ENCODE measurements at regions not wholly inside any gene's neighbourhood (a gene's known extent, or its start where the extent isn't known, plus 50 kb on each side); places are given as distances from the start of the nearest gene placed in this dataset.

DNA sequence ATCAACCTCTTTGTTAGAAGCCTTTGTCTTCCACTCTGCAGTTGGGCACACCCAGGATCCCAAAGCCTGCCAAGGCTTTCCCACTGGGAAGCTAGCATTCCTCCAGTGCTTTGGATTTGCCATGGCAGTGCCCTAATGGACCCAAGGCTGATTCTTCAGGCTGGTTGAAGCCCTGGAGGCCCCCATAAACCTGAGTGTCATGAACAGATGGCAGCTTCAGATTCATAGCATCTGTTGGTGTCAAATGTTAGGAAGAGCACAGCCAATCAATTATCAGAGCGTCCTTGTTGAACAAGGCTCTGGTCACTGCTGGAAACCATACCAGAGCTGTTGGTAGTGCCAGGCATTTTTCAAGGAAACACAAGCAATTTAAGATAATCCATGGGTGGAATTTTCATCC lies 241.1 kb upstream of the KLF4 start:
- DNase-seq: peak; percentile 59

- no peak for DNase-seq
Observed at GRCh38 chr9:107727086-107727780, 237.7 kb upstream of the KLF4 start.

GRCh38 chr9:107723015-107723414 lies 233.4 kb upstream of the KLF4 start:
- no peak for DNase-seq

GRCh38 chr9:107721705-107722245 lies 232.2 kb upstream of the KLF4 start:
- DNase-seq: no peak

DNA sequence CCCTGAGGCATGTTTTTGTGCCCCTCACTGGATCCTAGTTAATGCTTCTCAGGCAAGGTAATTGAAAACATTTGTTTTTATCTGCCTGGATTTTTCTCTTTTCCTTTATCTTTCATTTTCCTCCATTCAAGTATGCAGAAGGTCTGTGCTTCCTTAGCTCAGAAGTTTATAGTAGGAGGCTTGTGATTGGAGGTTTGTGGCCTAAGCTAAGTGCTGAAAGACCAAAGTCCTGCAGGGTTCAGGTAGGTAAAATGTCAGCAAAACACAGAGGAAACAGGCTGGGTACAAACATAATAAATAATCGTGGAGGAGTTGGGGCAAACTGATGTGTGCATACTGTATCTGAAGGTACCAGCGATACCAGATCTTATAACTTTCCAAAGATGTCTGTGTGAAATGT lies 230.9 kb upstream of the KLF4 start:
- DNase-seq: no peak

DNA sequence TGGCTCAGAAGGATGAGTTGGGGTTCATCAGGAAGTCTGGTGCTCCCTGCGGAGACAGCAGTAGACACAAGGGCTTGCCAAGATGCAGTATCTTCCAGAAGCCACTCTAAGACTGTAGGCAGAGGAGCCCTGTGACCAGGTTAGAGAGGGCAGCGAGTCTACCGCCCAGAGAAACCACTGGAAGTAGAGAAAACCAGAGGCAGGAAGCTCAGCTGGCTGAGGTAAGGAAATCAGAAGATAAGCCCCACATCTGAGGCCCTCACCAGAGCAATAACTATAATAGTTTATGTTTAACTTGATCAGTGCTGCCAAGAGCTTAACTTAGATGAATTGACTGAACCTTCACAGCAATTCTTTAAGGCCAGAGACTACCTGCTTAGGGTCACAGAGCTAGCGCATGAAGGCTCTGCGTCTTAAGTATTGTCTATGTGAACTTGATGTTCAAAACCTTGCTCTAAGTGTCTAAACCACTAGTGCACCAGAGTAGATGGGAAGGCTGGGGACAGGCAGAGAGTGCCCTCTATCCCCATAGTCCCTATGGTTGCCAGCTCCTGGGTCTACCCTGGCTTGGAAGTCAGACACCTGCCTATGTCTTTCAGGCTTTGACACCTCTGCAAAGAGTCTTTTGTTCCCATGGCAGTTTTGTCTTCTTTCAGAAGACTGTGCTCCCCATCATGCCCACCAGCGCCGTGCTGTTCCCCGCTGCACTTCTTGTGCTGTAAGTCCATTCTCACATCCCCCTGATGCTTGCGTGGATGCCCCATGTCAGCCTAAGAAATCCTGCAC lies 228.2 kb upstream of the KLF4 start:
- no peak for DNase-seq

DNA sequence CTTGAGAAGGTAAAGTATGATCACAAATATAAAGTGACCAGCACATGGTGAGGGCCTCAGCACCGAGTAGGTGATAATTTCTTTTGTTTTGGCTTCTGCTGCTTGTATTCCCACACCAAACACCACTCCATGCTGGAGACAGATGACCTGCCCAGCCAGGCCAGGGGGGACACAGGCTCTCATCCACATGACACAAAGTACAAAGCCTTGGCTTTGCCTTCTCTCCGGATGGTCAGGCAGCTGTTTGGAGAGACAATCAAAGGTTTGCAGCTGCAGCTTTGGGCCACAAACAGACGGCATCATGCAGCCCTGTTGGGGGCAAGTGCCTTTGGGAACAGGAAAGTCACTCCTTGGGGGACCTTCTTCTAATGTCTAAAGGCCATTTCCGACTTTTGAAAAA lies 226.2 kb upstream of the KLF4 start:
- DNase-seq: no peak

- DNase-seq: no peak
Observed at GRCh38 chr9:107713470-107713869, 223.9 kb upstream of the KLF4 start.

DNA sequence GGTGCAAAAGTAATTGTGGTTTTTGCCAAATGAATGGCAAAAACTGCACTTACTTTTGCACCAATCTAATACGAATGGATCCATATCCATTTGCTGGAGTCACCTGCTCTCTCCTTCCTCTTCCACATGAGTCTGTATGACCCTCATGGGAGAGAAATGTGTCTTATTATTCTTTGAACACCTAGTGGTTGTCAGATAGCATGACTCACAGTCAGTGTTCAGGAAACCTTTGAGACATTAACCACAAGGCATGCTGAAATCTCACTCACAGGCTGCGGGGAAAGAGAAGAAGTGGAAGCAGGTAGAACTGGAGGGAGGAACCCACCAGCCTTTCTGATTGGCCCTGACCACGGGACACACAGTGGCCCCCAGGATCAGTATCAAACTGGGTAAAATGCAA lies 222.8 kb upstream of the KLF4 start:
- no peak for DNase-seq

DNA sequence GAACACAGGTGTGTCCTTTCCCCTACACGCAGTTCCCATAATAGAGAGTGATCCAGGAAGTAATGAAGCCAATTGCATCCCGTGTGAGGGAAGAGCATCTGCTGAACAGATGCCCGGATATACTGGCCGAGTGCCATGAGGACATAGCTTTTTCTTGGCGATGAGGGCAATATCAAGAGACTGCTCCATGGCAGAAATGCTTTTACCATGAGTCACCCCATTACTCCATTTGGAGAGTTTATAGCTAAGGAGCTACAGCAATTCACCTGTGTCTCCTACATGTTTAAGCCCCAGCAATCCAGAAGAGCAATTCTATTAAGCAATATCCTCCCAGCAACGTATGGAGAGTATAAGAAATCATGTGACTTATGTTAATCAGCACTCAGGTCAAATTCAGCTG lies 222.0 kb upstream of the KLF4 start:
- peak; percentile 57 for DNase-seq

DNA sequence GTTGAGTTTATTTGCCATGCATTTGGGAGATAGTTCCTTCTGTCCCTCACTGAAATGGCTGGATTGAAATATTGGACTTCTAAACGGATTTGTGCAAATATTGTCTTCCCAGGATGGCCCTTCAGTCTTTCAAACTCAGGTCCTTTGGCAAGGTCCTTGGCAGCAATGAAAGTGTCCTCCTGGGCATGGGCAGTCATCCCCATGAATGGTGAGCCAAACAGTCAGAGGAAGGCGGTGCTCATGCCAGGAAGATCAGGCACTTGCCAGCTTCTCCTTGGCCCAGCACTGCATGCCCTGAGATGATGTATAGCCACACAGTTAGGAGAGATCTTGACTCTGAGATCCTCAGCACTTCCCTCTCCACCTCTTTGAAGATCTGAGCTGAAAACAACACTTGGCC lies 221.4 kb upstream of the KLF4 start:
- DNase-seq: no peak

DNA sequence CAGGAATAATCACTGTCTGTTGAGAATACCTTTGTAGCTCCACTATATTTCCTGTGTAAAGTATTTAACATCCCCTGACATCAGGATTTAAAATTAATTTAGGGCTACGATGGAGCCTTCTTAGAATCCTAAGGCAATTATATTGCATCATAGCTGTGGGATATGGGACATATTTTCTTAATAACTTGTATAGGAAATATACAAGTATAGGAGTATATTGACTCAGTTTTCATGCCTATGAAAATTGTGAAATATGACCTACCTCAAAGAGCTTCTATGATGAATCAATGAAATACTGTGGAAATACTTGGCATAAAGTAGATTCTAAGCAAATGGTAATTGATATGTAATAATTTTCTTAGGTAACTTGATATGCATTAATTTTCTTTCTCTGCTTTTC lies 221.0 kb upstream of the KLF4 start:
- no peak for DNase-seq

DNA sequence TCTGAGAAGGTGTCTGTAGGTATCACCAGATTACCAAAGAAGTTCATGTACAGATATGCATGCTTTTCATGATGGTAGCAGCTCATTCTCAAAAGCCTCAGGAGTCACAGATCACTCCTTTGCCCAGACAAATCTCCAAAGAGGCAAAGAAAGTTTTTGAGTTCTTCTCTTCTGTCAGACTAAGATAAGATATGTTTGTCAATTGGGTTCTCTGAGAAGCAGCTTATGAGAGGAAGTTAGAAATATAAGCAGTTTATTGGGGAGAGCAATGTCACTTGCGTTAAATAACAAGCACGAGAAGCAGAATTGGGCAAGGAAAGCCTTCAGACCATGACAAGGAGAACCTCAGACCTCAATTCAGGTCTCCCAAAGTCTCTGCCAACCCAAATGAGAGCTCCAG lies 219.2 kb upstream of the KLF4 start:
- DNase-seq: no peak

GRCh38 chr9:107707915-107708441 lies 218.4 kb upstream of the KLF4 start:
- DNase-seq: no peak

GRCh38 chr9:107707428-107707837 lies 217.9 kb upstream of the KLF4 start:
- no peak for DNase-seq

DNA sequence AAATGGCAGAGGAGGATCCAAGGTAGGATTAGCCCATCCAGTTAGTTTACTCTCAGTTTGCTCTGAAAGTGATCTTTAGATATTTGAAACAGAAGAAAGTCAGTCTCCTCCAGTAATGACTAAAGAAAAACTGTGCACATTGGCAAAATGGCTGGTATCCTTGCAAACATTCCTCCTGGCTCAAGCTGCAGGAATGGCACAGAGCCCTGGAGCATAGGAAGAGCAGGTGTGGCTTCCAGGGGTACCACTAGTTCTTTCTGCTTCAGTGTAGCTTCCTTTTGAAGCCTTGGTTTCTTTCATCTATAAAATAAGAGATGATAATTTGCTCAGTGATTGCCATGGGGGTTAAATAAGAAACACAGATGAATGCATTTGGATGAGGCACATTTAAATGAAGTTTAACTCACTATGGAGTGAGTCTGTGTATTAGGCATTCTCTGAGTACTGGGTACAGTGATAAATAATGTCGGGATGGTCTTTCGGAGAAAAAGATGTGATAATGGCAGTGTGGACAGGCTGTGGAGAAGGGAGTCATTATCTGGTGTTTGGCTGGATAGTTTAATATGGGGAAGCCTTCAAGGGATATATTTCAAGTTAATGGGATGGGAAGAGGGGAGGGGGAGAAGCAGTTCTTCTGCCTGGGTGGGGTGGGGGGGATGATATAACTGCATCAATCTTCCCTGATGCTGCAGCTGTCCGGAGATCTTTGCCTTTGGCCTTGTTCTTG lies 217.3 kb upstream of the KLF4 start:
- DNase-seq: no peak

- no peak for DNase-seq
Observed at GRCh38 chr9:107705521-107705920, 216.0 kb upstream of the KLF4 start.

- DNase-seq: no peak
Observed at GRCh38 chr9:107704774-107705173, 215.2 kb upstream of the KLF4 start.

- DNase-seq: no peak
Observed at GRCh38 chr9:107703651-107704050, 214.1 kb upstream of the KLF4 start.

DNA sequence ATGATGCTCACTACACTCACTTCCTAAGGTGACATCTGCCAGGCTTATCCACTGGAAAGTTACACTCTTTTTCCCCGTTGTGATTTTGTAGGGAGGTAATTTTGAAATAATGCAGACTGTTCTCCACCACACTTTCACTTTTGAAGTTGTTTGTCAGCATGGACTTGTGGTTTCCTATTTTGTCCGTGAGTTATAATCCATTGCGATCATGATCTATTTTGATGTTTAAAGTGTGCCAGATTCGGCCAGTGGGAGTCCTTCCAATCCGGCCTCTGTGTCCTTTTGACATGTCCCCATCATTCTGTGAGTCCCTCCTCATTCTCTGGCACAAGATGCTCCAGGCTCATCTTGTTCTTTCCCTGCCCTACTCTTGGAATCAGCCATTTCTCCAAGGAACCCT lies 211.3 kb upstream of the KLF4 start:
- DNase-seq: no peak

GRCh38 chr9:107699231-107699630 lies 209.7 kb upstream of the KLF4 start:
- DNase-seq: no peak

DNA sequence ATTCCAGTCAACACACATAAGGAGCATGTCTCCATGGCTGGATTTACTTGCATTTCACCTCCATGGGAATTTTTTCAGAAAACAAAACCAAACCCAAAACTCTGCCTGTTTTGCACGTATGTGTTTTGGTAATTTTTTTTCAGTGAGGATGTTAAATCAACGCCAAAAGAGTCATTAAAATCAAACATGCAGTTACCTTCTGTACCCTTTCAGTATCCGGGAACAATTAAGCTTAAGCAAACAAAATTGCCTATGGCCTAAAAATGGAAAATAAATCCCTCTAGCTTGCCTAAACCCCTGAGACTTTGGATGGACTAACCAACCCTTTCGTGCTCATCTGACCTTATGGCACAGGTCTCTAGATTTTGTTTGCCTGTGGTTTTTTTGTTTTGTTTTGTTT lies 209.2 kb upstream of the KLF4 start:
- no peak for DNase-seq

- DNase-seq: no peak
Observed at GRCh38 chr9:107696302-107696701, 206.7 kb upstream of the KLF4 start.
